GM21723 (cell line): ENCODE measurements at regions not wholly inside any gene's neighbourhood (a gene's known extent, or its start where the extent isn't known, plus 50 kb on each side); places are given as distances from the start of the nearest gene placed in this dataset.
A peak's percentile ranks its signal among the peaks of the same experiment; 100 is the strongest.
"Not testable (repeated sequence)": the region's sequence is repeated elsewhere in the genome, so short reads cannot be mapped to it uniquely, and the experiment has no call there.

Source experiments
- ATAC-seq: cut with Tn5 transposase; IDR thresholded peaks from one replicate; pipeline ENCODE4 v1.9.1; 2021; ENCODE audit warnings: mild to moderate bottlenecking, moderate library complexity; ENCODE audit not compliant: unreplicated experiment

- no peak for ATAC-seq
These were observed 53.5 kb downstream of the XCL2 start for GRCh38 chr1:168490306-168490705.

DNA sequence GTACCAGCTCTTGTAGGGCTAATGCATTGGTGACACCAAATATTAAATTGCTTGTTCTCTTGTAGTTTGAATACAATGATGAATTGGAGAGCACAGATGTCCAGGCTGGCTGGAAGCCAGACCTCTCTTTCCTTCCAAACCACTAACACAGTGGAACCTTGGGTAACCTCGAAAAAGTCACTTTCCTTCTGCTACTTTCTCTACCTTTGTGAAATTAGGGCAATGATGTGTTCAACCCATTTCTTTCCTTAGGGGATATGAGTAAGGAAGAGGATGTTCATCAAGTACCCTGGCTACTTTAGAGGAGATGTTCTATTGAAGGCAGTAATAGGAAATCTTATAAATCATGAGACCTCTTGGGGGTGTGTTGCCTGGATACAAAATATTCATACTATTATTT, 55.7 kb downstream of the XCL2 start:
- no peak for ATAC-seq

DNA sequence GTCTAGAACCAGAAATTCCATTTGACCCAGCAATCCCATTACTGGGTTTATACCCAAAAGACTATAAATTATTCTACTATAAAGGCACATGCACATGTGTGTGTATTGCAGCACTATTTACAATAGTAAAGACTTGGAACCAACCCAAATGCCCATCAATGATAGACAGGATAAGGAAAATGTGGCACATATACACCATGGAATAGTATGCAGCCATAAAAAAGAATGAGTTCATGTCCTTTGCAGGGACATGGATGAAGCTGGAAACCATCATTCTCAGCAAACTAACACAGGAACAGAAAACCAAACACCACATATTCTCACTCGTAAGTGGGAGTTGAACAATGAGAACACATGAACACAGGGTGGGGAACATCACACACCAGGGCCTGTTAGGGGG, 57.0 kb downstream of the XCL2 start:
- not testable (repeated sequence) for ATAC-seq

DNA sequence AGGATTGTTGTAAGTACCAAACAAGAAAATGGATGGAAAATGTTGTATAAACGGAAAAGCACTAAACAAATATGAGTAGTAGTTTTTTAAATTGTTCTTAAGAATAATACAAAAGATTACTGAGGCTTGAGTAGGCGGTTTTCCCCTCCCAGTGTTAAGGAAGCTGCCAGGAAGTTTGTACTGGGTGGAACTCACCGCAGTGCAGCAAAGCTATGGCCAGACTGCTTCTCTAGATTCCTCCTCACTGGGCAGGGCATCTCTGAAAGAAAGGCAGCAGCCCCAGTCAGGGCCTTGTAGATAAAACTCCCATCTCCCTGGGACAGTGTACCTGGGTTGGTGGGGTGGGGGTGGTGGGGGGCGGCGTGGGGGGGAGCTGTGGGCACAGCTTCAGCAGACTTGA, 58.7 kb downstream of the XCL2 start:
- ATAC-seq = no peak

DNA sequence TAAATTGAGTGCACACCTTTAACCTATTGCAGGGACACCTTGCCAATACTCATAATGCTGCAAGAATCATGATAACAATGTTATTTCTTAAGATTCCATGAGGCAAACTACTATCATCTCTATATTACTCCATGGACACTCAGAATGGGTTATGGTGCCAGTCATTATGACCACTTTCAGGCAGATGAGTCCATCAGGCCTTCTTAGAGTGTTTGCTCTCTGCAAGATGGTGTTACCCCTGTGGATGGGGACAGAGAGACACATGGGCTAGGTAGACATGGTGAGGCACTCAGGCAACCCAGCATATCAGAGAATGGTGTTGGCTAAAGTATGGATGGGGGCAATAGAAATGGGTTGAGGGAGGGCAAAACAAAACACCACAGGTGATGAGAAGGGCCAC, 59.7 kb downstream of the XCL2 start:
- ATAC-seq = no peak

DNA sequence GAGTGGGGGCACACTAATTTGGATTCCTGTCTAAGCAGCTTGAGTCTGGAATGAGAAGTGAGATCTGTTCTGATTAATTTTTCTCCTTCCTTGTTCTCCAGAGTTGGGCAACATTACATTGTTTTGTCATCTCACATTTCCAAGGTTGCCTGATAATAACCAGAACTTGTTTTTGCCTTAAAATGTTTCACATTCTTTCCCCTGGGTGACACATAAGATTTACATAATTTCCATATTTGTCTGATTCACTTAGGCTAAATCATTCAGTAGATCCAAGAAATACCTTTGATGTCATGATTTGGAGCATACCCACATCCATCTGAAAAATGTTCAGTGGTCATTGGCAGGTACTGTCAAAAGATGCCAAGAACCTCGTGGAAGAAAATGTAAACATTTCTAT, 60.3 kb downstream of the XCL2 start:
- ATAC-seq = no peak

- ATAC-seq = no peak
These were observed 61.7 kb downstream of the XCL2 start for GRCh38 chr1:168482106-168482505.

DNA sequence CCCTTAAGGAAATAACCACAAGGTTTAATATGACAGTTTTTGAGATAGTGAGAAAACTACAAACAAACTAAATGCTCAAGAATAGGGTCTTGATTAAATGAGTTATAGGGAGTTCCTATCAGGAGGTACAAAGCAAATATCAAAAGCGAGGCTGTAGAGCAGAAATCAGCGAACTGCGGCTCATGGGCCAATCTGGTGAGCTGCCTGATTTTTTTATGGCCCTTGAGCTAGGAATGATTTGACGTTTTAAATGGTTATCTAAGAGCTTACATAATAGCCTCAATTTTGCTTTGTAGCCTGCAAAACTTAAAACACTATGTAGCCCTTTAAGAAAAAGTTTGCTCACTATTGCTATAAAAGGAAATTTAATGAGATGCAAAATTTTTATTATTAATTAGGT, 62.2 kb downstream of the XCL2 start:
- no peak for ATAC-seq

DNA sequence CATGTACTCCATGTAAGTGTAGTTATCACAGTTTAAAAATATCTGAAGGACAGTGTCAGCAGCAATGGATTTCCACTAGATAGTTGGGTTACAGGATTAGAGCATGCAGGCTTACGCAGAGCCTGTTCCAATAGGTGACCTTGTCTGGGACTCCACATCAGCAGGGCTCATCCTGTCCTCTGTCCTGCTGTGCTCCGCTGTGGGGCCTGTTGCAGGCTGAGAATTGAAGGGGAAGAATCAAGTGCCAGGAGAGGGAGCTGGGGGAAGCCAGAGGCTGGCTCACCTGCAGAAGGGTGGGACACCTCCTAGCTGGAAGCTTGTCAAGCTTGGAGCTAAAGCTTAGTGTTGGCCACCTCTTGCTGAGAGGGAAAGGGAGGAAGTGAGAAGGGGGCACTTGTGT, 62.8 kb downstream of the XCL2 start:
- ATAC-seq = no peak

DNA sequence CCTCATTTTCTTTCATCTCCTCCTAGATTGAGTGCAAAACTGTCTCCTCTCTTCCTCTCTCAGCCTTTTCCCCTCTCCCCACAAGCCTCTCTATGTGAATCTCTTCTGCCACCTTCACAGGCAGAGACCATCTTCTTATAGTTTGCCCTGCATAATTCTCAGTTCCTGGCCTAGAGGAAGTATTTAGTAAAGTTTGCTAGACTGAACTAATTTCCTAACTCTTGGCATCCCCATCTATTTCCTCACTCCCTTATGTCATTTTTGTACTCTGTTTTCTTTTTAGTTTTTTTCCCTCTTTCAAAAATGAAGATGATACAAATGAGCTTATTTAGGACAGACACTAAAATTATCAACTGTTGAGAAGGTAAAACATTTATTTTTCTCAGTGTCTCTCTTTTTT, 66.0 kb downstream of the XCL2 start:
- ATAC-seq = no peak

DNA sequence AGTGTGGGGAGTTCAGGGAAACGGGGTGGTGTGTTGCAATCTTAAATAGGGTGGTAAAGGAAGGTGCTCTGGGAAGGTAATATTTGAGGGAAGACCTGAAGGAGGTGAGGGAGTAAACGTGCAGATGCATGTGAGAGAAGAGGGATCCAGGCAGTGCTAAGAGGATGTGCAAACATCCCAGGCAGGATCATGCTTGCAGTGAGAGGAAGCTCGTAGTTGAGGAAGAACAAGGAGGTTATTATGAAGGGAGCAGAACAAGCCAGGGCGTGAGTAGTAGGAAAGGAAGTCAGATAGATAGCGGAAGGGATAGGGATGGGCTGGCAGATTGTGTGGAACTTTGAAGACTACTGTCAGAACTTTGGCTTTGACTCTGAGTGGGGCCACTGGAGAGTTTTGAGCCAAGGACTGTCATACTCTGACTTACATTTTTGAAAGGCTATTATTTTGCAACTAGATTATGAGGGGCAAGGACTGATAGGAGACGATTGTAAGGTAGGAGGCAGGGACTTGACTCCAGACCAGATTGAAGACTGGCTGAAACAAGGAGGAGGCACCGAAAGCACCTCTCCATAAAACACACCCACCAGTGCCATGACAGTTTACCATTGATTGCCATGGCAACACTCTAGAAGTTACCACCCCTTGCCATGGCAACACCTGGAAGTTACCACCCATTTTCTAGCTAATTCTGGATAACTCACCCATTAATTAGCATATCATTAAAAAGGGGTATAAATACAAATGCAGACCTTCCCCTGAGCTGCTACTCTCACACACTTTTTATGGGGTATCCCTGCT, 67.0 kb downstream of the XCL2 start:
- ATAC-seq = no peak

GRCh38 chr1:168474322-168474721, 69.5 kb downstream of the XCL2 start:
- ATAC-seq = no peak

DNA sequence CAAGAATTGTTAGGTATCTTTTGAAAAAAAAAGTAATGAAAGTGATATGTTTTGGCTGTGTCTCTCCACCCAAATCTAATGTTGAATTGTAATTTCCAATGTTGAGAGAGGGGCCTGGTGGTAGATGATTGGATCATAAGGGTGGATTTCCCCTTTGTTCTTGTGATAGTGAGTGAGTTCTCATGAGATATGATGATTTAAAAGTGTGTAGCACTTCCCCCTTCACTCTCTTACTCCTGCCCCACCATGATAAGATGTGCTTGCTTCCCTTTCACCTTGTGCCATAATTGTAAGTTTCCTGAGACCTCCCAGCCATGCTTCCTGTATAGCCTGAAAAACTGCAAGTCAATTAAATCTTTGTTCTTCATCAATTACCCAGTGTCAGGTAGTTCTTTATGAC, 70.7 kb downstream of the XCL2 start:
- ATAC-seq = no peak

GRCh38 chr1:168472223-168472622, 71.6 kb downstream of the XCL2 start:
- no peak for ATAC-seq

DNA sequence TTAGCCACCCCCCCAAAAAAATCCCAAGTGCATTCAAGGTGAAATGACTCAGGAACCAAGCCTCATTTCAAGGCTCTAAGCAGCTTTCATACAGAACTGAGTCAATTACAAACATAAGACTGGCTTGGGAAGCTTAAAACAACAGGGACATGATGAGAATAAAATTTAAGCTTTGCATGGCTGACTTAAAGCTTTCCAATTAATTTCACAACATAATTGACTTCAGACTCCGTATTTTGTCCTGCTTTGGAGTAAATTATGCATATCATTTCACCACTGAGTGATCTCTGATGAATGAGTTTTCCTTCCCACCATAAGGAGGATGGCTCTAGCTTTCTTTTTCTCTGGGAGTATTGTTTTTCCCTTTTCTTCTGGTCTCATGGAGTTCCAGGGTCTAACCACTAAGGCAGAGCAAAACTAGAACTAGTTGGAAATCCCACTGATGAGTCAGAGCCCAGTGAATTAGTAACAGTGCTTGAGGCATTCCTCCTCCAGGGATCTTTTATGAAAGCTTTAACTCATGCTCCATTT, 72.8 kb downstream of the XCL2 start:
- ATAC-seq = no peak

- no peak for ATAC-seq
These were observed 74.1 kb downstream of the XCL2 start for GRCh38 chr1:168469690-168470089.

DNA sequence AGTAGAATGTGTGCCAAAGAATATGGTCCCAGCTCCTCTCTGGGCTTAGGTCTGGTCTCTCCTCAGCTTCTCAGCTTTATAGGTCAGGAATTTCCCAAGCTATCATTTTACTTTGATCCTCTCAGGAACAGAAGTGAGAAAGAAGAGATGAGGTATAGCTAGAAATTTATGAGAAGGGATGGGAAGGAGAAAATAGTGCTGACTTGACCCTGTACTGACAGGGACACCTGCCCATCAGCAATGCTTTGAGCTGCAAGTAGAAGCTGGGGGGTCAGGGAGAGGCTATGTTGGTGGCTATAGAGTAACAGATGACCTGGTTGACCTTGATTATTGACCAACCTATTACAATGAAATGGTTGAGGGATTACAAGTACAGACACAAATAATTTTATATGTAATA, 75.0 kb downstream of the XCL2 start:
- ATAC-seq = no peak

DNA sequence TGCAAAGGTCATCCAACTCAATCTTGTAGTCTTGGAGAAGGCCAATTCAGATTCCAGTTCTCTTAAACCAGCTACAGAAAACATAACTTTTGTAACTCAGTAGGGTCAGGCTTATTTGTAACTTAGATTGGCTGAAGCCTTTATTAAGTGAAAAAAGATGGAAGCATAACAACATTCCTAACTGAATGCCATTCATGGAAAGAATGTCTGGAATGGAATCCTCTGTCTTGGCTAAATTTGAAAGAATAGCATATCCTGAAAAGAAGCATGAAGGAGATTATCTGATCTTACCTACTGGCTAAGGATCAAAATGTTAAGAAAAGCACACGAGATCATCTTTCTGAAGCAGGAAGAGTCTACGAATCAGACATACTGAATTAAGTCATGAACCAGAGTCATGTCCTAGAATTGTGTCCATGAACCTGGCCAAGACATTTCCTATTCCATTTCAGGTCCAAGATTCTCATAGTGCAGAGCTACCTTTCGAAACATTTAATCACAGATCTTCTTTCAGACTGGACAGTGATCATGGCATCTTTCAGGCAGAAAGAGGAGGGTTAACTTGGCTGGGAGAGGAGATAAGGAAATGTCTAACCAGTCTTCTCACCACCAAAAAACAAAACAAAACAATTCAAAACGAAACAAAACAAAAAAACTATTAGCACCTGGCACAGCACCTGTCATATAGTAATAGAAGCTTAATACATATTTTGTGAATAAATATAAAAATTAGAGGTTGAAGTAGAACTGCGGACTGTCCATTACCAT, 75.6 kb downstream of the XCL2 start:
- ATAC-seq = no peak

DNA sequence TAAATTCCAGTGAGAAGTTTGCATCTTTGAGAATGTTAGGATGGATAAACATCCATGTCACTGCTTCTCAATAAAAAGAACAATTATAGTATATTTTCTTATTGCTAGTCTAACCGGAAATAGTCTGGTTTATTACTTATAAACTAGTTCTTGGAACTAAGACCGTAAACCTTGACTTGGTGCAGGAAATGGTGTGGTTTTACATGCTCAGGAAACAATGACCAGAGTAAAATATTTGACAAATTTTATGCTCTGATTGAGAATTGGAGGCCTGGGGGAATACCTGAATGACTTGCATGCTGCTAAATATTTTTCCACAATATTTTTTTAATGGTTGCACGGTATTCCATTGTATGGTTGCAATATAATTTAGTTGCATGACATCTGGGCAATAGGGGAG, 76.3 kb downstream of the XCL2 start:
- no peak for ATAC-seq

DNA sequence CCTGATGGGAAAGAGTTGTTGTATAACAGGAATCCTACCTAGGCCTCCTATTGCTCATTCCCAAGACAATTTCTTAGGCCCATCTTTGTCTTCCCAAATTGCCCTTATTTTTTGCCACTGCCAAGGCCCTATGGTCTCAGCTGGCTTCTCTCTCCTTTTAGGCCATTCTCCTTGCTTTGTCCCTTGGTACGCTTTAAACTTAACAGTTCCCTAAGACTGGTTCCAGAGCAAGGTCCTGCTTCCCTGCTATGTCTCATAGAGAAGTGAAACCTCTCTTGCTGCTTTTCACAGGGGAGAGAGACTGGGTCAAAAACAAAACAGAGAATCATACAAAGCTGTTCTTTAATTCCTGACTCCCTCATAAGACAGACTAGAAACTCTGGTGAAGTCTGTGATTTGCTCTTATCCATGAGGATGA, 77.1 kb downstream of the XCL2 start:
- ATAC-seq = peak; percentile 74

DNA sequence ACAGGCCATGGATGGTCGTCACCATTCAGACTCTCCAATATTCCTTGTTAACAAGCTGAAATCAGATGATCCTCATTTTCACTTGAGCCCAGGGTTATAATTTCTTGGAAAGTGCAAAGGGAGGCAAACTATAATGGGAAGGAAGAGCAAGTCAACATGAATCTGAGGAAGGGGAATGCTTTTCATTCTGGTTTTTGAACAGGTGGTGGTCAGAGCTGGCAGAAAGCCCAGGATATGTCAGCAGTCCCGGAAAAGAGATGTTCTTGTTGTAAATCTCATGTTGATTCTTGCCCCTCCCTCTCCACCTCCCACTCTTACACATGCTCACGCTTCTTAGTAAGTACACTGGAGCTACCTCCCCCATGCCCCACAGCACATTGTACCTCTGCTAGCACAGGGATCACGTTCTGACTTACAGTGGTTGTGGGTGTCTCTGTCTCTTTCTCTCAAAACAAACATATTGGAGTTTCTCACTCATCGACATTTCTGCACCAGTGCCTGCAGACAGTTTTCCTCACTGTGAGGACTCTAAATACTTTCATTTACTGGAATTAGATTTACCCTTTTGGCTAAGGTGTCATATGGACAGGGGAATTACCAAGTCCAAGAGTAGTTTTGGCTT, 77.6 kb downstream of the XCL2 start:
- ATAC-seq = peak; percentile 59

GRCh38 chr1:168461108-168461507, 82.7 kb downstream of the XCL2 start:
- ATAC-seq = not testable (repeated sequence)
